Skeletal muscle cell (primary cell): ENCODE measurements at regions not wholly inside any gene's neighbourhood (a gene's known extent, or its start where the extent isn't known, plus 50 kb on each side); places are given as distances from the start of the nearest gene placed in this dataset.
"Not testable (repeated sequence)": the region's sequence is repeated elsewhere in the genome, so short reads cannot be mapped to it uniquely, and the experiment has no call there.

Source experiments
- DNase-seq: peaks from one replicate; pipeline ENCODE4 v3.0.0-alpha.2; 2010; ENCODE audit warnings: low read depth
- H3K4me3 ChIP-seq: 2 replicates; pipeline ENCODE4 v1.5.1; 2011; ENCODE audit warnings: low read depth, mild to moderate bottlenecking, control low read depth, low read length, moderate library complexity

DNA sequence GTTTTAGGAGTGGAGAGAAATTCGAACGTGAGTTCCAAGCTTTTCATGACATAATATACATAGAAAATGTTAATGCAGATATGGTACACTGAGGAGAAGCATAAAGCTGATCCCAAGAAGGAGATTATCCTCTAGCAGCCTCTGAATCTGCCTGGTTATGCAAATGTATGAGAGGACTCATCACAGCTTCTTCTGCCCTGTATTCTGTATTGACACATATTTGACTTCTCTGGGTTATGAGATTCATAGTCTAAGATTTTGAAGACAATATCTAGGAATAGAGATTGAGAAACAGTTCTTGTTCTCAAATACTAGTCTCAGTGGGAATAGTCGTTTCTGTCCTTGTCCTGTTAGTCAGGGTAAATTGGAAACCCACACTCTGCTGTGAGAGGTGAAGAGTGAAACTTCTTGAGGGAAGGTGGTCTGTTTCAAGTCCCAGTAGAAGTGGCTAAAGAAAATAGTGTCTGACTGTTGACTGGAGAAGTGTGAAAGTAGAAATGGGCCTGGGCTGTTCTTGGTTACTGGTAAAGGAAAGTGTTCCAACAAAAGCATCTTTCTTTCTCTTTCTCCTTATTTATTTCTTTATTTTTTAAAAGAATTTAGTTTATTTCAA lies 1356.6 kb downstream of the SLITRK5 start:
- DNase-seq: no peak
- H3K4me3 ChIP-seq: no peak overlapping the region

GRCh38 chr13:89029062-89029461 lies 1357.9 kb downstream of the SLITRK5 start:
- no peak overlapping the region for H3K4me3 ChIP-seq
- no peak for DNase-seq

DNA sequence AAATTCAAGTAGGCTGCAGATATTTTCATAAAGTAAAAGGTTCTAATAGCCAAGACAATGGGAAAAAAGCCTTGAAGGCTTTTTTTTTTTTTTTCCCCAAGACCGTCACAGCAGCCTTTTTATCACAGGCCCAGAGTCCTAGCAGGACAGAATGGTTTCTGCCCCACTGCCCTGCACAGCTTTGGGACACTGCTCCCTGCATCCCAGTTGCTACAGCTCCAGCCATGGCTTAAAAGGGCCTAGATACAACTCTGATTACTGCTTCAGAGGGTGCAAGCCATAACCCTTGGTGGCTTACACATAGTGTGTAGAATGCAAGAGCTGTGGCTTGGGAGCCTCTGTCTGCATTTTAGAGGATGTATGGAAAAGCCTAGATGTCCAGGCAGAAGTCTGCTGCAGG lies 1362.8 kb downstream of the SLITRK5 start:
- H3K4me3 ChIP-seq: no peak overlapping the region
- DNase-seq: no peak

DNA sequence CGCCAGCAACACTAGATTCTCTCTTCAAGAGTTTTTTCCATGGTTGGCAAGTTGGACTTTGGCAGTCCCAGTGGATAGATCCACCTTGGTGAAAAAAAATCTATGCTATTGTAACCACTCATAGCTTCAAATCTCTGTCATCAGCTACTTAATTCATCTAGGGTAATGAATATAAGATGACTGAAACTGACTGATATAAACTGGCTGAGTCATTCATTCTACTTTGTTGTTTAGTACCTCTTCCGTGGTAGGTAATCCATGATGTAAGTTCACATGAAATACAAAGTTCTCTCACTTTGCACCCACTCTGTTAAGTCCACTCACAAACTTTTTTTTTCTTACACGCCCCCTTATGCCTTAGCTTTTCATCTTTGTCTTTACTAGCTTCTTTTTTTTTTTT lies 1381.5 kb downstream of the SLITRK5 start:
- no peak for DNase-seq
- H3K4me3 ChIP-seq: no peak overlapping the region

DNA sequence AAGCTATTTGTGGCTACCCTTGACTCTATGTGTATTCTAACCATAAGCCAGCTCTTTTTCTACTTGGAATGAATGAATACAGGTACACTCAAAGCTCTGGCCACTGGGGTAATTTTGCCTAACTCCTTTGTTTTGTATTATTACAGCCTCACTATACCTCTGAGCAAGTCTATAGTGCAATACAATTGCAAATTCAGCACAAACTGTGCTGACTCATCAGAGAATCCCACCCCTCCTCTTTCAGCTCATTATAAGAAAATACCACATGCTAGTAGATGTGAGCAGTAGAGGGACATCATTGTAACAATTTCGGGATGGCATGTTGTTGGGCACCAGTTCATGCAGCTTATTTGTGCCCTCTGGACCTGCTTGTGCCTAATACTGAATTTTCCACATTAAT lies 1382.2 kb downstream of the SLITRK5 start:
- DNase-seq: no peak
- no peak overlapping the region for H3K4me3 ChIP-seq

DNA sequence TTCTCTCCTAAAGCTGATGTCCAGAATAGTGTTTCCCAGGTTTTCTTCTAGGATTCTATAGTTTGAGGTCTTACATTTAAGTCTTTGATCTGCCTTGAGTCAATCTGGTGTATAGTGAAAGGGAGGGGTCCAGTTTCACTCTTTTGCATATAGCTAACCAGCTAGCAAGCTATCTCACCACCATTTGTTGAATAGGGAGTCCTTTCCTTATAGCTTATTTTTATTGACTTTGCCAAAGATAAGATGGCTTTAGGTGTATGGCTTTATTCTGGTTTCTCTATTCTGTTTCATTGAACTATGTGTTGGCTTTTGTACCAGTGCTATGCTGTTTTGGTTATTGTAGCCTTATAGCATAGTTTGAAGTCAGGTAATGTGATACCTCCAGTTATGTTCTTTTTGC lies 1386.1 kb downstream of the SLITRK5 start:
- no peak overlapping the region for H3K4me3 ChIP-seq
- no peak for DNase-seq

DNA sequence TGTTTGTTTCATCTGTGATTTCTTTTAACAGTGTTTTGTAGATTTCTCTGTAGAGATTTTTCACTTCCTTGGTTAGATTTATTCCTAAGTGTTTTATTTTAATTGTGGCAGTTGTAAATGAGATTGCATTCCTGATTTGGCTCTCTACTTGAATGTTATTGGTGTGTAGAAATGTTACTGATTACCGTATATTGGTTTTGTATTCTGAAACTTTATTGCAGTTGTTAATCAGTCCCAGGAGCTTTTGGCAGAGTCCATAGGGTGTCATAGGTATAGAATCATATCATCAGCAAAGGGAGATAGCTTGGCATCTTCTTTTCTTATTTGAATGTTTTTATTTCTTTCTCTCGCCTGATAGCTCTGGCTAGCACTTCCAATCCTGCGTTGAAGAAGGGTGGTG lies 1386.7 kb downstream of the SLITRK5 start:
- DNase-seq: no peak
- no peak overlapping the region for H3K4me3 ChIP-seq

GRCh38 chr13:89061821-89062220 lies 1390.7 kb downstream of the SLITRK5 start:
- no peak overlapping the region for H3K4me3 ChIP-seq

DNA sequence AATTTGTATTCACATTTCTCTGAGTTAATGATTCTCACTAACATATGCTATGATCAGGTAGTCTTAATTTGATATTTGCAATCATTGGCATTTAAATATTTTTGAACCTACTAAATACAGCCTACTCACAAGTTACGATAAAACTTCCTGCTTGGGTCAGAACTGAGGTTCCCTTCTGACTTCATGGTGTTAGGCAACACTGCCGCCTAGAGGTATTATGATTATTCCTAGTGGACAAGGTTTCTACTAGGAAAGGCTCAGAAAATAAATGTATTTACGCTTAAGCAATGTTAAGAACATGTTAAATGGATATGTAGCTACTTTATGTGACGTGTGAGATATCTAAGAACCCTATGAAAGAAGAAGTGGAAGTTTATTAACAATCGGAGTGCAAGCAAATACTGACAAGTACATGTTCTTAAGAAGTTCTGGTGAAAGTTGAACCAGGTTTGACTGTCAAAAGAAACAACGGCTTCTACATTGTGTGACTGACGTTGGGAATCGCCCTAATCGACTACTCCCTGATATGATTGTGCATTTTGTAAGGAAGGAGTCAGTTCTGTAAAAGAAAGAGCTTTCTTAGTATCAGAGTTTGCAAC lies 1395.8 kb downstream of the SLITRK5 start:
- no peak overlapping the region for H3K4me3 ChIP-seq
- DNase-seq: peak; percentile 15

More at GRCh38 chr13:89061821-89062220, 1390.7 kb downstream of the SLITRK5 start:
- DNase-seq: no peak

DNA sequence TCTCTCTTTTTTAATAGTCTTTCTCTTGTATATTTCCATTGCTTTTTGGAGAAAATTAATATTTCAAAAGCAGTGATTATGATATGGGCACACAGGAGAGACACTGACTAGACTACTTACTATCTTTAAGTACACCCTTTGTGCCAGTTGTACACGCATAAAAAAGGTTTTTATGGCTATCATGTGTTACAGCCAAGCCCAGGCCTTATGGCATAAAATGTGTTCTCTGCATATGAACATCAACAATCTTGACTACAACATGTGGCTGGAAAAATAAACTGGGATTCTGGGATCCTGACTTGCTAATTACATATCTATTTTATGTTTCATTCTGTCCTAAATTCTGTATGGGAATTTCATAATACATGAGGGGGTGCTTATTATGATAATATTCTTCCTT lies 1401.8 kb downstream of the SLITRK5 start:
- no peak overlapping the region for H3K4me3 ChIP-seq
- DNase-seq: no peak

- no peak for DNase-seq
- H3K4me3 ChIP-seq: no peak overlapping the region
Measured at GRCh38 chr13:89076622-89077021, 1405.5 kb downstream of the SLITRK5 start.

GRCh38 chr13:89082623-89083022 lies 1411.5 kb downstream of the SLITRK5 start:
- H3K4me3 ChIP-seq: no peak overlapping the region
- DNase-seq: no peak

DNA sequence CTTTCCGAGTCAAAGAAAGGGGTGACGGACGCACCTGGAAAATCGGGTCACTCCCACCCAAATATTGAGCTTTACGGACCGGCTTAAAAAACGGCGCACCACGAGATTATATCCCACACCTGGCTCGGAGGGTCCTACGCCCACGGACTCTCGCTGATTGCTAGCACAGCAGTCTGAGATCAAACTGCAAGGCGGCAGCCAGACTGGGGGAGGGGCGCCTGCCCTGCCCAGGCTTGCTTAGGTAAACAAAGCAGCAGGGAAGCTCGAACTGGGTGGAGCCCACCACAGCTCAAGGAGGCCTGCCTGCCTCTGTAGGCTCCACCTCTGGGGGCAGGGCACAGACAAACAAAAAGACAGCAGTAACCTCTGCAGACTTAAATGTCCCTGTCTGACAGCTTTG lies 1416.9 kb downstream of the SLITRK5 start:
- not testable (repeated sequence) for DNase-seq, H3K4me3 ChIP-seq

DNA sequence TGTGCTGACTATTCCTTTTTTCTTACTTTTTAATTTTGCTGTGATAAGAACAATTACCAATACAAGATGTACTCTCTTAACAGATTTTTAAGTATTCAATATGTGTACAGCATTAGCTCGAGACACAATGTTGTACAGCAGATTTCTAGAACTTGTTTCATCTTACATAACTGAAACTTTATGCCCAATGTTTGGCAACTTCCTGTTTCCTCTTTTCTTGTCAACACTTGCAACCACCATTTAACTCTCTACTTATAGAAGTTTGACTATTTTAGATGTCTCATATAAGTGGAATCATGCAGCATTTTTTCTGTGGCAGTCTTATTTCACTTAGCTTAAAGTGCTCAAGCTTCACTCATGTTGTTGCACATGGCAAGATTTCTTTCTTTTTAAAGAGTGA lies 1426.8 kb downstream of the SLITRK5 start:
- no peak for DNase-seq
- no peak overlapping the region for H3K4me3 ChIP-seq

GRCh38 chr13:89113744-89114143 lies 1442.6 kb downstream of the SLITRK5 start:
- no peak overlapping the region for H3K4me3 ChIP-seq
- DNase-seq: no peak

- no peak overlapping the region for H3K4me3 ChIP-seq
- no peak for DNase-seq
Measured at GRCh38 chr13:89115307-89115706, 1444.1 kb downstream of the SLITRK5 start.

DNA sequence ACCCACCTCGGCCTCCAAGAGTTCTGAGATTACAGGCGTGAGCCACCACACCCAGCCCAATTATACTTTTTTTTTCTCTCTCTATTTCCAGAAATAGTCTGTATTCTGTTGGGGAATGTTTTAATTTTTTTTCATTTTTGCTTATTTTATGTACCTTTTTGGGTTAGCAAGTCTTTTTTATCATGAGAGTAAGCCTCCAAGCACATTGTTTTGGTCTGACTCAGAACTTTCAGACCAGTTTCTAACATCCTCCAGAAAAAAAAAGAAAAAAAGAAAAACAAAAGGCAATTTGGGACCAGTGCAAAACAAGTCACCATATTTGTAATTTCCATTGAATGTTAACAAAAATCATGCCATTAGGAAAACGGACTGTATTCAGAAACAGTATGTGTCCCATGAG lies 1465.5 kb downstream of the SLITRK5 start:
- DNase-seq: peak; percentile 4
- no peak overlapping the region for H3K4me3 ChIP-seq

GRCh38 chr13:89150362-89150761 lies 1479.2 kb downstream of the SLITRK5 start:
- no peak overlapping the region for H3K4me3 ChIP-seq
- peak; percentile 4 for DNase-seq

DNA sequence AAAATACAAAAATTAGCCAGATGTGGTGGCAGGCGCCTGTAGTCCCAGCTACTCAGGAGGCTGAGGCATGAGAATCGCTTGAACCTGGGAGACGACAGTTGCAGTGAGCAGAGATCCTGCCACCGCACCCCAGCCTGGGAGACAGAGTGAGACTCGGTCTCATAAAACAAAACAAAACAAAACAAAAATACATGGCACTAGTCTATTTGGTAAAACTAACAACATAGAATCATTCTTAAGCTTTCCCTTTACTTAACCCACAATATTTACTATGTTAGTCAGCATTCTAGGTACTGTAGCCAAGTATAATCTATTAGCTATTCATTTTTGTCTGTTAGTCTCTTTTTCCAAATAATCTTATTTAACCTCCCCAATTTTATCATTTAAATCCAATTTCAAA lies 1482.8 kb downstream of the SLITRK5 start:
- no peak for DNase-seq
- H3K4me3 ChIP-seq: no peak overlapping the region

DNA sequence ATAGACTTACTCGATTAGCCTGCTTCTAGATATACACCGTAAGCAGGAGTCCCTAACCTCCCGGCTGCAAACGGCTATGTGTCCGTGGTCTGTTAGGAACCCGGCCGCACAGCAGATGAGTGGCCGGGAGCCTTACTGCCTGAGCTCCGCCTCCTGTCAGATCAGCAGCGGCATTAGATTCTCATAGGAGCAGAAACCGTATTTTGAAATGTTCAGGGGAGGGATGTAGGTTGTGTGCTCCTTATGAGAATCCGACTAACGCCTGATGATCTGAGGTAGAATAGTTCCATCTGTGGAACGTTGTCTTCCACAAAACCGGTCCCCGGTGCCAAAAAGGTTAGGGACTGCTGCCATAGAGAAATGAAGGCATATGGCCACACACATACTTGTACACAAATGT lies 1491.9 kb downstream of the SLITRK5 start:
- H3K4me3 ChIP-seq: no peak overlapping the region
- DNase-seq: no peak

GRCh38 chr13:89165685-89166084 lies 1494.5 kb downstream of the SLITRK5 start:
- DNase-seq: no peak
- no peak overlapping the region for H3K4me3 ChIP-seq

DNA sequence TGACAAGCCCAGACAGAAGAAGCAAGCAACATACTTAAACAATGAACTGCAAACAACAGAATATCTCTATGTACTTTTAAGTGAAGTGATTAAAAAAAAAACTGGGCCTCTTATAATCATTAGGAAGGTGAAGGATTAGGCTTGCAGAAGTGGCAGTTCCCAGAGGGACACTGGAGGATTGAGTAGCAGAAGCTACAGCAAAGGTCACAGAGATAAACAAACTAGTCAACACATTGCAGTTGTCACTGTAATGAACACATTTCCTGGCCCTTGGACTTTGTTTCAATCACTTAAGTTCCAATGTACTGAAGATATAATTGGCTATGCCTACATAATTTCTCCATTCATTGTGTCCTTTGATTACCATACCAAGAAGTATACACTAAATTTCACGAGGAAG lies 1498.8 kb downstream of the SLITRK5 start:
- H3K4me3 ChIP-seq: no peak overlapping the region
- no peak for DNase-seq
